ENCODE measurements at regions not wholly inside any gene's neighbourhood (a gene's known extent, or its start where the extent isn't known, plus 50 kb on each side); places are given as distances from the start of the nearest gene placed in this dataset.
"Not testable (repeated sequence)": the region's sequence is repeated elsewhere in the genome, so short reads cannot be mapped to it uniquely, and the experiment has no call there.

DNA sequence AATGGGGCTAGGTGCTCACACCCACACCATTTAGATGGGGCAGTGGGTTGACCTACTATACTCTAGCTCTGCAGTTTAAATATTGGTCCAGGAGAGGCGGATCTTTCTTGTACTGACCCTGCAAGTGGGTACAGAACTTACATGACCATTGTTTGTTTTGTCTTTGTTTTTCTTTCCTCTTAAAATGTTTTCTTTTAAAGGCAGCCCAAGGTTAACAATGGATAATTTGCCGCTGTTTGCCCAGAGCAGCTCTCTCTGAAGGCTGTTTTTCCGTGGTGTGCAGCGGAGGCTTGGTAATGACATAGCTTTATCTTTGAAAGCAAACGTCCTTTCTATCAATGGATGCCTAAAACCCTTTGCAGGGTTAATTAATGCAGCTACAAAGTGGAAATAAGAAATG is 133.3 kb upstream of the MEX3C start:
- DNase-seq: peak in 1 of 3 experiments; percentile 80

GRCh38 chr18:51337406-51337805 is 139.9 kb upstream of the MEX3C start:
- DNase-seq: no peak

DNA sequence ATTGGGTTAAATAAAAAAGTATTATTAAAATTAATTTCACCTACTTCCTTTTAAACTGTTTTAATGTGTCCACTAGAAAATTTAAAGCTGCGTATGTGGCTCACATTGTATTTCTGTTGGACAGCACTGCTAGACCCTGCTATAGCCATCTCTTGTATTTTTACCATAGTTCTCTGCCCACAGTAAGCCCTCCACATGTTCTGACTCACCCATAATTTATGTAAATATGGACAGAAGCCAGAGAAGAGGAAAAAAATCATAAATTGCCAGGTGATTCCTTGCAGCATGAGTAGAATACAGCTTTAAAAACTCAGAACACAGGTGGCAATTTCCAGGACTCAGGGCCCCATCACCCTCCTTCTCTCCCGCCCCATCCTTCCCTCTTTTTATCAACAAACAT is 142.4 kb upstream of the MEX3C start:
- no peak for DNase-seq

- no peak for DNase-seq
Measured at GRCh38 chr18:51340332-51340731, 142.9 kb upstream of the MEX3C start.

DNA sequence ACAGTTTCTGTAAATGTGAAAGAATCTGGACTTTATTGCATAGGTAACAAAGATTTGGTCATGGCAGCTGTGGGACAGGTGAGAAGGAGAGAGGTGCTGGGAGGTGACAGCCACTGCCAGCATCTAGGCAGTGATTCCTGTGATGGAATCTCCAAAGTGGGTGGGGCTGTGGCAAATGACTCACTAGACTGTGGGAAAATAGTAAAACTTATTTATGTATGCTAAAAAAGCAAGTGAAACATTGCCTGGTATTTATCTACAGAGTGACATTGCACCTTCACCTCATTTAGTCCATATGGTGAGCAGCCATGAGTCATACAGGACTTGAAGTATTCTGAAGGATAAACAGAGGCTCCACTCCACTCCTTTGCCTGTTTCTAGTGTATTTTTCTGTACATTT is 145.3 kb upstream of the MEX3C start:
- no peak for DNase-seq

DNA sequence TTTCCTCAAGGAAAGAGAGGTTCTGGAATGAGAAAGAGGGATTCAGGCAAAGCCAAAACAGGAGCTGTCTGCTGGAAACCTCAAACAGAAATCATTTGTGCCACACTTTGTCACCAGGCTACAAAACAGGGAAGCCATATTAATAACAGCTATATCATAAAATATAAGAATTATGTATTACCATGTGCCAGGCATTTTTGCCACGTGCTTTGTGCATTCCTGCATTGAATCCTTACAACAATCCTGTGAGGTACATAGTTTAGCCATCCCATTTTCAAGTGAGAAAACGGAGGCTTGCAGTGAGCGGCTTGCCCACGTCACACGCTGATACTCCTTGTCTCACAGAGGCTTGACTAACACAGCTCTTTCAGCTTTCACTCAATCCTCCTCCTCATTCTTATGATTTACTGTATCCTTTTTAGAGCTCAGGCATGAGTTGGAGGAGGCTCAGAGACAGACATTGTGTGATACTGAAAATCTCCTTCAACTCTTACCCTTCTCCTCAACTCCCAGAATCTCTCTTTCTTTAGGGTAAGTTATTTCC is 148.4 kb upstream of the MEX3C start:
- no peak for DNase-seq

DNA sequence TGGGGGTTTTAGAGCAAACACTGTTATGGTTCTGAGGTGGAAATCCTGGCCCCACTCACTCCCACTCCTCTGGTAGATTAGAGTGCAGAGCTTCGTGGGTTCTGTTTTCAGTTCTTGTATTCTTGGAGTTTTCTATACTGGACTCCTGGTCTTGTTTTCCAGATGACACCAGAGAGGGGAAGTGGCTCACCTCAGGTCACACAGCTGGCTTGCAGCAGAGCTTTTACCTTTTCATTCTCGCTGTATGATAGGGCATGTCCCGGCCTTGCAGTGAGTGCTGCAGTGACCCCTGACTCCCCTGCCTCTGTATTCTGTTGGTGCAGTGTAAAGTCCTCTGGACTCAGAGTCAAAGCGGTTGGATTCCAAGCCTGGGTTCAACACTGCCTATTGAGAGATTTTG is 148.9 kb upstream of the MEX3C start:
- no peak for DNase-seq

- no peak for DNase-seq
Measured at GRCh38 chr18:51350081-51350480, 152.6 kb upstream of the MEX3C start.

DNA sequence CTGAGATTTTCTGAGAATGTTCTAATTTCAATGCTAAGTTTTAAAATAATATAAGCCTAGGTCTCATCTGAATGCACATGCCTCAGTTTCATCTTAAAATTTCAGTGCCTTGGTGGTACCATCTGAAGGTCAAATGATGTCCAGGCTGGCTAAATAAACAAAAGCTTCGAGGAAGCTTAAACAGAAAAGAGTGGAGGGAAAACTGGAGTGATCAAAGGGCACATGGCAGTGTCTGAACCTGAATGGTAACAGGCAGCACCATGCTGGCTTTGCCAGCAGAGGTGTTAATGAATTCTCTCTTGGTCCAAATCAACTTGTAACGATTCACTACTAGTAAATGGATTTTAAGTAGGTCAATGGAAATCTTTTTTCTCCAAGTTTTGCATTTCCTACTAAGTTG is 158.4 kb upstream of the MEX3C start:
- DNase-seq: no peak

GRCh38 chr18:51360301-51360700 is 162.8 kb upstream of the MEX3C start:
- DNase-seq: not testable (repeated sequence)

- DNase-seq: no peak
Measured at GRCh38 chr18:51361130-51361860, 163.8 kb upstream of the MEX3C start.

DNA sequence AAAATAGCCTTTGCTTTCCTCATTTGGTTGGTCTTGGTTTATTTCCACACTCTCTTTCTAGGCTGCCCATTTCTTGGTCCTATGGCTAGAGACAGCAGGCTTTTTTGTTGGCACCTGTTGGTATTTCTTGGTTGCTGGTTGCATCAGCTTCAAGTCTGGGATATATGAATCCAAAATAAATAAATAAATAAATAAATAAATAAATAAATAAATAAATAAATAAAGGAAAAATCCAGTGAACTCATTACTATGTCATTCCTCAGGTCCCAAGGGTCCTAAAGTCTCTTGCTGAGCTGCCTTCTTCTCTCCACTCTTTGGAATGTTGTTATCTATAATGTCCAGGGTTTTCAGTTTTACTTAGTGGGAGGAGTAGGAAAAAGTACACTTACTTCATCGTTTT is 165.9 kb upstream of the MEX3C start:
- no peak for DNase-seq

- no peak for DNase-seq
Measured at GRCh38 chr18:51370996-51371395, 173.5 kb upstream of the MEX3C start.

DNA sequence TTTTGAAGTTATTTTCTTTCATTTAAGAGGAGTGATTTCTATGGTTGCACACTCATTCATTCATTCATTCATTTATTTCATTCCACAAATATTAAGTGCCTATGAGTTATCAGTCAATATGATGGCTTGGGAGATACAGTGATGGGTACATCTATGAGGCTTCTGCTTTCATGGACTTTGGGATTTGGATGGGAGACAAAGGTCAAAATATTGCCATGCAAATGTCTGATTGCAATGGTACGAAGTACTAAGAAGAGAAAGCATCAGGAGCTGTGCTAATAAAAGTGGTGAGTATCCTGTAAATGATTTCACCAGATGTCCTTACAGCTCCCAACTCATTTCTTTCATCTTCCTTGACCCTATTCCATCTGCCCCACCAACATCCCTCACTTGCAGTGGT is 174.4 kb upstream of the MEX3C start:
- DNase-seq: no peak

DNA sequence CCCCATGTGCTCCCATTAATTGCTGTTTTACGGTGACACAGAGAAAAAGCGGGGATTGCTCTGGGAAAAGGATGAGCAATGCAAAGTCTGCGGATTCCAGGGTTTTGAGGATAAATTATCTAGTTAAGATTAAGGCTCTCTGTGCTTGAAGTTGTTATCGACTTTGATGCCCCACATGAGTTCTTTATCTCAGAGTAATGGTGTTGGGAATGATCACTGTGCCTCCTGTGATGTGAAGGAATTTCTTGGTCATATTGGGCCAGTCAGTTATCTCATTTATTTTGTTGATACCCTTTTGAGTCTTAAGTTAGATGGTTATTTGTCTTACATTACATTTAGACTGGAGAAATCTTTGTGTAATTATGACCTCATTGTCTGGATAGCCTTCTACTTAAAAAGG is 184.6 kb upstream of the MEX3C start:
- no peak for DNase-seq

DNA sequence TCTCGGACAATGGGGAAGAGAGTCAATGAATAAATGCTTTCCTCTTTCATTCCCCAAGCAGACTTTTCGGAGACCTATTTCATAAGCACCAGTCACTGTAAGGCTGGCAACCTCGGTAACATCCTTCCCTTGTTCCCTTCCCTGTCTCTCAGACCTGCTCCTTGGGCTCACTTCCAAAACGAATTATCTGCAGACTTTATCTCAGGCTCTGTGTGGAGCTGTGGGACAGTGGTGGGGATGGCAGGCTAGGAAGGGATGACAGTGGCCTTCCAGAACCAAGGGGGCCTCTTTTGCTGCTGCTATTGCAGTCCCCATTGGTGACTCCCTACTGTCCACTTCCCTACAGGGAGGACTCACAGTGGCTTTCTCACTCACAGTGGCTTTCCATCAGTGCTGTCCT is 185.6 kb upstream of the MEX3C start:
- DNase-seq: no peak

- no peak for DNase-seq
Measured at GRCh38 chr18:51383711-51384110, 186.2 kb upstream of the MEX3C start.

- DNase-seq: no peak
Measured at GRCh38 chr18:51385270-51385669, 187.8 kb upstream of the MEX3C start.

DNA sequence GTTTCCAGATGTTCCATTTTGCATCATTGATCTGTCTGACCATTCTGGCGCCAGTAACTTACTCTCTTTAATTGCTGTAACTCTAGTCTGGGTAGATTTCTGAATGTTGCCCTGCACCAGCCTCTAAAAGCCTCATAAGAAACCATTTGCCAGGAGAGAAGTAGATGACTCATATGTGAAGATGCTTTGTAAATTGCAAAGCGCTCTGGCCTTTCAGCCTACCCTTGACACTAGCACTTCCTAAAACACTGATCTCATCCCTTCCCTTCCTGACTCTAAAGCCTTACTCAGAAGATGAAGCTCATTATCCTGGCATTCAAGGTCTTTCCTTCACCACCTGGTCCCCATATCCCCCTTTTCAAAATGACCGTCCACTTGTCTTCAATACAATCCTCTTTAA is 193.2 kb upstream of the MEX3C start:
- DNase-seq: no peak

DNA sequence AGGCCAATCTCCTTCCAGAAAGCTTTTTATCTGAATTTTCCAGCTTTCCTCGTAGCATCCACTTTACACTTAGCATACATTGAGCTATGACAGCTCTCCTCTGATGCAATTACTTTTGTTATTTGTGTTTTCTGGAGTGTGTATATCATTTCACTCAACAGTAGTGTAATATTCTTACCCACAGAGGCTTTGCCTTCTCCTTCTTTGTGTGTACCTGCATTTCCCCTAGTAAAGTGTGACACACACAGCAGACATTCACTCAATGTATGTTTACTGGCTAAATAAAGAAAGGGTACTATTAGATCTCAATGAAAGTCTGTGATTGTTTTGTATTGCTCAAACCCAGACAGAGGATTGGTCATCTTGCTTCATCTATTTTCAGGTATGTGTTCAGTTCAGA is 193.7 kb upstream of the MEX3C start:
- no peak for DNase-seq

DNA sequence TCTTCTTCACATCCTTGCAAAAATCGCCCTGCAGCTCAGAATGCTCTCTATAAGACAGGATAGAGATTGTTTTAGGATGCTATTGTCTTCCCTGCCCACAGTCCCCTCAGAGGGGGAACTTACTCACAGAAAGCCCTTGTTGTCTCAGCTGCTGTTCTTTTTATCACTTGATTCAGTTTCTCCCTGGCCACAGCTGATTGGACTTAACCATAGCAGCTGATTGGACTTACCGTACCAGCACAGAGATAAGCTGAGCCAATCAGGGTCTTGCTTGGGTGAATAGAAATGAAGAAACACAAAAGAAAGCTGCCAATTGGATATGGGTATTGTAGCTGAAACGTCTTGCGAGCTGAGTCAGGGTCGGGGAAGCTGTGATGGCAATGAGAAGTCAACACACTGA is 194.2 kb upstream of the MEX3C start:
- no peak for DNase-seq

- no peak for DNase-seq
Measured at GRCh38 chr18:51397347-51397962, 200.0 kb upstream of the MEX3C start.

DNA sequence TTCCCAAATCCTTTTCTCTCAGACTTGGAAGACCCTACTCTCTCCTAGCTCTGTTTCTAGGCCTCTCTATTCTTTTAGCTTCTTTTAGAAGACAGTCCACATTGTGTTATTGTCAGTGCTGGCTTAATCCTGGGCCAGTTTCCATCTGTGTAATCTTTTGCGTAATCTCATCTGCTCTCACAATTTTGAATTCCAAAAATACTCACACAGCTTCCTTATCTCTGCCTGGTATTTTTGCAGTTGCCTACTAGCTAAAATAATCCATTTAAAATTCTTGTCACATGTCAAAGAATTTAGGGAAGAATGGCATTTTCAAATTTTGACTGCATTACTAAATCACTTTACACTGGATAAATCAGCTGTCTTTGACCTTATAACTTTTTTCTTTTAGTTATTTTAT is 200.6 kb upstream of the MEX3C start:
- DNase-seq: no peak

- no peak for DNase-seq
Measured at GRCh38 chr18:51399491-51400122, 202.1 kb upstream of the MEX3C start.

Data from NCI-H1417 (cell line).